HFF-Myc (cell line): ENCODE measurements at regions not wholly inside any gene's neighbourhood (a gene's known extent, or its start where the extent isn't known, plus 50 kb on each side); places are given as distances from the start of the nearest gene placed in this dataset.

ENCODE experiments used
- DNase-seq: peaks from one replicate; pipeline ENCODE4 v3.0.0-alpha.2; 2011; ENCODE audit warnings: low read depth; ENCODE audit errors: extremely low read depth
- H3K4me3 ChIP-seq: replicated peaks from 2 replicates; pipeline ENCODE4 v1.5.1; 2011; ENCODE audit warnings: low read depth, mild to moderate bottlenecking, control low read depth, low read length
- TF ChIP-seq, protein P1 (sequence below): IDR thresholded peaks from 2 replicates; pipeline ENCODE4 v1.5.1; 2012; ENCODE audit warnings: mild to moderate bottlenecking, low read depth, low read length, control low read depth; ENCODE audit errors: missing control alignments

- TF ChIP-seq, protein P1, sequence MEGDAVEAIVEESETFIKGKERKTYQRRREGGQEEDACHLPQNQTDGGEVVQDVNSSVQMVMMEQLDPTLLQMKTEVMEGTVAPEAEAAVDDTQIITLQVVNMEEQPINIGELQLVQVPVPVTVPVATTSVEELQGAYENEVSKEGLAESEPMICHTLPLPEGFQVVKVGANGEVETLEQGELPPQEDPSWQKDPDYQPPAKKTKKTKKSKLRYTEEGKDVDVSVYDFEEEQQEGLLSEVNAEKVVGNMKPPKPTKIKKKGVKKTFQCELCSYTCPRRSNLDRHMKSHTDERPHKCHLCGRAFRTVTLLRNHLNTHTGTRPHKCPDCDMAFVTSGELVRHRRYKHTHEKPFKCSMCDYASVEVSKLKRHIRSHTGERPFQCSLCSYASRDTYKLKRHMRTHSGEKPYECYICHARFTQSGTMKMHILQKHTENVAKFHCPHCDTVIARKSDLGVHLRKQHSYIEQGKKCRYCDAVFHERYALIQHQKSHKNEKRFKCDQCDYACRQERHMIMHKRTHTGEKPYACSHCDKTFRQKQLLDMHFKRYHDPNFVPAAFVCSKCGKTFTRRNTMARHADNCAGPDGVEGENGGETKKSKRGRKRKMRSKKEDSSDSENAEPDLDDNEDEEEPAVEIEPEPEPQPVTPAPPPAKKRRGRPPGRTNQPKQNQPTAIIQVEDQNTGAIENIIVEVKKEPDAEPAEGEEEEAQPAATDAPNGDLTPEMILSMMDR = no peak
- no peak for DNase-seq
- H3K4me3 ChIP-seq = no peak overlapping the region
Measured at GRCh38 chr5:121533814-121534213, 317.9 kb upstream of the FTMT start.

GRCh38 chr5:121550989-121551388, 300.7 kb upstream of the FTMT start:
- no peak overlapping the region for H3K4me3 ChIP-seq
- no peak for DNase-seq
- TF ChIP-seq, protein P1 = no peak

GRCh38 chr5:121559832-121560231, 291.9 kb upstream of the FTMT start:
- TF ChIP-seq, protein P1 = no peak
- H3K4me3 ChIP-seq = no peak overlapping the region
- DNase-seq = no peak

- no peak overlapping the region for H3K4me3 ChIP-seq
- no peak for DNase-seq
- TF ChIP-seq, protein P1 = no peak
Measured at GRCh38 chr5:121572061-121572460, 279.6 kb upstream of the FTMT start.

- no peak overlapping the region for H3K4me3 ChIP-seq
- TF ChIP-seq, protein P1 = no peak
- no peak for DNase-seq
Measured at GRCh38 chr5:121573721-121574382, 277.8 kb upstream of the FTMT start.

GRCh38 chr5:121581588-121581987, 270.1 kb upstream of the FTMT start:
- TF ChIP-seq, protein P1 = no peak
- no peak for DNase-seq
- H3K4me3 ChIP-seq = no peak overlapping the region

DNA sequence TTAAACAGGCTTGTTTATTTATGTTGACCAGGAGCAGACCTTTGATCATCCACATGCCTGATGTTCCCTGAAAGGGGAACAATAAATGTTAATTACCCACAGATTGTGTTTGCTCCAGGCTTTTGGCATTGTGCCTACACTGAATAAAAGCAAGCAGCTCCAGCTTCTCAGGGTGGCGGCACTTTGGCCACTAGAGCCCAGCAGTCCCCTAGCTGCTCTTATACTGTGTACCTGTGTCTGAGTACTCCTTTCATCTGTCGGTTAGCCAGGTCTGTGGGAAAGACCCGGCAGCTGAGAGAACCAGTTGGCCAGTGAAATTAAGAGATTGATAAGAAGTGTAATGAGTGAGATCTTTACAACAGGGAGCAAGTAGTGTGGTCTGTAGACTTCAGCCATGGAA, 254.8 kb upstream of the FTMT start:
- TF ChIP-seq, protein P1 = no peak
- no peak overlapping the region for H3K4me3 ChIP-seq
- DNase-seq = no peak
